ENCODE measurements at regions not wholly inside any gene's neighbourhood (a gene's known extent, or its start where the extent isn't known, plus 50 kb on each side); places are given as distances from the start of the nearest gene placed in this dataset.
A peak's percentile ranks its signal among the peaks of the same experiment; 100 is the strongest.

- H3K27me3 ChIP-seq (replicated peaks; ENCODE audit: insufficient read depth), result no peaks in the 10 kb centered on the region
- no peak overlapping the region for H3K4me3 ChIP-seq
- H2AFZ ChIP-seq, result no peak overlapping the region
- no peak for TF ChIP-seq EZH2phosphoT487 (IDR thresholded peaks at IDR 0.05; ENCODE audit: insufficient read depth, low read depth)
- TF ChIP-seq EZH2 (IDR thresholded peaks at IDR 0.05; ENCODE audit: insufficient read depth, poor library complexity, severe bottlenecking), result no peak
- no peaks in the 10 kb centered on the region for H3F3A ChIP-seq (ENCODE audit: insufficient read depth)
- no peak overlapping the region for H3K27ac ChIP-seq
- no peaks in the 10 kb centered on the region for H3K79me2 ChIP-seq (ENCODE audit: insufficient read depth)
- H3K36me3 ChIP-seq (ENCODE audit: low read depth), result no peaks in the 10 kb centered on the region
- H4K20me1 ChIP-seq (ENCODE audit: insufficient read depth), result no peaks in the 10 kb centered on the region
- WGBS, 2 experiments (ENCODE audit: low coverage in 1 of 2, low lambda C conversion rate in 2 of 2, missing lambda C conversion rate in 2 of 2), result 93 to 98% methylated on average over 4 of the region's 4 CpGs
- no peak overlapping the region for H3K4me2 ChIP-seq (ENCODE audit: unreplicated experiment)
- no peak overlapping the region for H3K9ac ChIP-seq
- no peaks in the 10 kb centered on the region for H3K9me3 ChIP-seq (ENCODE audit: low read depth)
- in situ Hi-C loops (cut with MboI), result no loop called here
- no peaks in the 10 kb centered on the region for H3K9me2 ChIP-seq (ENCODE audit: insufficient read depth)
- no peaks in the 10 kb centered on the region for H3K4me1 ChIP-seq (ENCODE audit: insufficient read depth)
- no peak for DNase-seq
Observed at GRCh38 chrX:38856670-38857265, 55.5 kb downstream of the MID1IP1 start.

GRCh38 chrX:38857736-38858523 lies 56.7 kb downstream of the MID1IP1 start:
- Histone ChIP-seq H3K4me1 (ENCODE audit: insufficient read depth) (no peaks in the 10 kb centered on the region), H3K4me3 (no peak overlapping the region), H3K27me3 (replicated peaks; ENCODE audit: insufficient read depth) (no peaks in the 10 kb centered on the region), H3K9ac (no peak overlapping the region), H4K20me1 (ENCODE audit: insufficient read depth) (no peaks in the 10 kb centered on the region), H3F3A (ENCODE audit: insufficient read depth) (no peaks in the 10 kb centered on the region), H3K4me2 (ENCODE audit: unreplicated experiment) (no peak overlapping the region), H3K9me2 (ENCODE audit: insufficient read depth) (no peaks in the 10 kb centered on the region), H3K27ac (no peak overlapping the region), H3K36me3 (ENCODE audit: low read depth) (no peaks in the 10 kb centered on the region), H3K79me2 (ENCODE audit: insufficient read depth) (no peaks in the 10 kb centered on the region), H3K9me3 (ENCODE audit: low read depth) (no peaks in the 10 kb centered on the region), H2AFZ (no peak overlapping the region)
- WGBS, 2 experiments (ENCODE audit: low coverage in 1 of 2, low lambda C conversion rate in 2 of 2, missing lambda C conversion rate in 2 of 2), result 58 to 71% methylated on average over 4 to 5 of the region's 5 CpGs
- no peak for DNase-seq
- in situ Hi-C loops (cut with MboI), result no loop called here
- TF ChIP-seq EZH2 (IDR thresholded peaks at IDR 0.05; ENCODE audit: insufficient read depth, poor library complexity, severe bottlenecking) (no peak), EZH2phosphoT487 (IDR thresholded peaks at IDR 0.05; ENCODE audit: insufficient read depth, low read depth) (no peak)

- H3K9ac ChIP-seq, result no peak overlapping the region
- no peaks in the 10 kb centered on the region for H3K9me2 ChIP-seq (ENCODE audit: insufficient read depth)
- H3K36me3 ChIP-seq (ENCODE audit: low read depth), result no peaks in the 10 kb centered on the region
- H2AFZ ChIP-seq, result no peak overlapping the region
- H4K20me1 ChIP-seq (ENCODE audit: insufficient read depth), result no peaks in the 10 kb centered on the region
- no peak overlapping the region for H3K4me2 ChIP-seq (ENCODE audit: unreplicated experiment)
- H3K9me3 ChIP-seq (ENCODE audit: low read depth), result no peaks in the 10 kb centered on the region
- TF ChIP-seq EZH2 (IDR thresholded peaks at IDR 0.05; ENCODE audit: insufficient read depth, poor library complexity, severe bottlenecking) (no peak), EZH2phosphoT487 (IDR thresholded peaks at IDR 0.05; ENCODE audit: insufficient read depth, low read depth) (no peak)
- no peaks in the 10 kb centered on the region for H3K4me1 ChIP-seq (ENCODE audit: insufficient read depth)
- no peaks in the 10 kb centered on the region for H3F3A ChIP-seq (ENCODE audit: insufficient read depth)
- H3K27me3 ChIP-seq (replicated peaks; ENCODE audit: insufficient read depth), result no peaks in the 10 kb centered on the region
- no peak overlapping the region for H3K4me3 ChIP-seq
- H3K79me2 ChIP-seq (ENCODE audit: insufficient read depth), result no peaks in the 10 kb centered on the region
- H3K27ac ChIP-seq, result no peak overlapping the region
- DNase-seq, result peak; percentile 41
- in situ Hi-C loops (cut with MboI), result no loop called here
Observed at GRCh38 chrX:38859602-38860001, 58.3 kb downstream of the MID1IP1 start.

DNA sequence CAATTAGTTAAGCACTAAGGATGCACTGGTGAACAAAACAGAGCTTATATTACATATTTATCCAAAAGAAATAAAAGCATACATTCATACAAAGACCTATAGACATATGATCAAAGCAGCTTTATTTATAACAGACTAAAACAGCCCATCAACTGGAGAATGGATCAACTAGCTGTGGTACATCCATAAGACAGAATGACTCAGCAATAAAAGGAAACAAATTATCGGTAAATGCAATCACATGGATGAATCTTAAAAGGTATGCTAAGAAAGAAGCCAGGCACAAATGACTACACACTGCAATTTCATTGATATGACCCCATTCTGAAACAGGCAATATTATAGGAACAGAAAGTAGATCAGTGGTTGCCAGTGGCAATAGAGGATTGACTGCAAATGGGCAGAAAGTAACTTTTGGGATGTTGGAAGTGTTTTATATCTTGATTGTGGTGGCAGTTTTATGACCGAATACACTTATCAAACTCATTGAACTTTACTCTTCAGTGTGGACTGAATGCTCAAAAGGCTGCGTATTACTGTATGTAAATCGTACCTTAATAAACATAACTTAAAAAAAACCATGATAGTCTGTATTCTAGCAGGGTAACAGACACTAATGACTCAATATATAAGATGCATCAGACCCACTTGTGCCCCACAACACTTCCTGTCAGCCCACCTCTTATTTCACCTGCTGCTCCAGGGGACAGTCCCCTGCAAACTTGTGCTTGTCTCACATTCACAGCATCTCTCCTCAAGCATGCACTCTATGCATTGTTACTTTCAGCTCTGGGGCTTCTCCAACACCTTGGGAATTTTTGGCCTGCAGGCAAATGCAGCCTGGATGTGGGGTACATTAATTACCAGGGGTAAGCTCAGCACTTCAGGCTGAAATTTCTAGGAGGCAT lies 59.1 kb downstream of the MID1IP1 start:
- H4K20me1 ChIP-seq (ENCODE audit: insufficient read depth), result no peaks in the 10 kb centered on the region
- H3K27ac ChIP-seq, result no peak overlapping the region
- no peak overlapping the region for H2AFZ ChIP-seq
- no peak overlapping the region for H3K4me2 ChIP-seq (ENCODE audit: unreplicated experiment)
- no peaks in the 10 kb centered on the region for H3K4me1 ChIP-seq (ENCODE audit: insufficient read depth)
- no peaks in the 10 kb centered on the region for H3K27me3 ChIP-seq (replicated peaks; ENCODE audit: insufficient read depth)
- H3K9ac ChIP-seq, result no peak overlapping the region
- no peaks in the 10 kb centered on the region for H3F3A ChIP-seq (ENCODE audit: insufficient read depth)
- no peaks in the 10 kb centered on the region for H3K79me2 ChIP-seq (ENCODE audit: insufficient read depth)
- no peak for DNase-seq
- no peaks in the 10 kb centered on the region for H3K36me3 ChIP-seq (ENCODE audit: low read depth)
- no peaks in the 10 kb centered on the region for H3K9me3 ChIP-seq (ENCODE audit: low read depth)
- in situ Hi-C loops (cut with MboI), result no loop called here
- TF ChIP-seq EZH2 (IDR thresholded peaks at IDR 0.05; ENCODE audit: insufficient read depth, poor library complexity, severe bottlenecking), result no peak
- no peak for TF ChIP-seq EZH2phosphoT487 (IDR thresholded peaks at IDR 0.05; ENCODE audit: insufficient read depth, low read depth)
- H3K4me3 ChIP-seq, result no peak overlapping the region
- H3K9me2 ChIP-seq (ENCODE audit: insufficient read depth), result no peaks in the 10 kb centered on the region
- WGBS, 2 experiments (ENCODE audit: low coverage in 1 of 2, low lambda C conversion rate in 2 of 2, missing lambda C conversion rate in 2 of 2), result 97 to 100% methylated on average over 4 of the region's 4 CpGs
